HepG2 (cell line): ENCODE measurements at regions not wholly inside any gene's neighbourhood (a gene's known extent, or its start where the extent isn't known, plus 50 kb on each side); places are given as distances from the start of the nearest gene placed in this dataset.

Experiments
- ATAC-seq: fragments of 200-7000 bp; cut with Tn5 transposase; 3 replicates; pipeline ENCODE4 v1.9.1; 2020; ENCODE audit warnings: mild to moderate bottlenecking, moderate library complexity
- BruUV-seq: library from RNA; stranded (reverse); fragments of 400-500 nt; replicated peaks from 2 replicates; lab custom pipeline; 2021; lab: Mats Ljungman, UMichigan
- CTCF ChIA-PET: fragments of 300-600 bp; formaldehyde crosslinking; extraction: SDS; loops from one replicate; lab custom pipeline; 2021; ENCODE audit warnings: low total read pairs, inconsistent platforms, low intra/inter-chr PET ratio; lab: Yijun Ruan, JAX
- POLR2A ChIA-PET: fragments of 350-600 bp; sonication (Branson Sonifier 250); formaldehyde crosslinking; loops from one replicate; lab custom pipeline; 2020; ENCODE audit warnings: antibody characterized with exemption, inconsistent platforms; lab: Yijun Ruan, JAX
- DNase-seq: peaks from one replicate; pipeline ENCODE4 v3.0.0-alpha.2; 2015; ENCODE audit warnings: low spot score
- FAIRE-seq: peaks from 3 replicates; lab custom pipeline; 2011; peaks lifted over from hg19 to GRCh38; lab: Jason Lieb, UNC
- H2AFZ ChIP-seq: one replicate; pipeline ENCODE4 v1.6.1; 2011; ENCODE audit warnings: low read length, inconsistent platforms
- H3K27ac ChIP-seq: fragments of 300-600 bp; 3 replicates; pipeline ENCODE4 v1.8.0; 2011; ENCODE audit warnings: mixed run types, mild to moderate bottlenecking, mixed read lengths, low read length, inconsistent platforms; ENCODE audit not compliant: insufficient read depth; ENCODE audit errors: extremely low read length
- H3K27me3 ChIP-seq, 2 experiments: fragments of 200-600 bp in 1 of 2; 2 replicates in 1 of 2; 3 replicates in 1 of 2; pipeline versions ENCODE4 v1.6.0 to v1.8.0; 2011; ENCODE audit warnings: low read length in 2 of 2, mild to moderate bottlenecking in 2 of 2, moderate library complexity in 2 of 2, inconsistent platforms in 1 of 2; ENCODE audit not compliant: insufficient read depth in 2 of 2, control insufficient read depth in 1 of 2
- H3K36me3 ChIP-seq, 2 experiments: fragments of 200-600 bp in 1 of 2; replicated peaks in 1 of 2; 2 replicates in 1 of 2; 3 replicates in 1 of 2; pipeline versions ENCODE4 v1.5.1 to v1.8.0; 2011; ENCODE audit warnings: low read length in 2 of 2, inconsistent platforms in 1 of 2; ENCODE audit not compliant: insufficient read depth in 2 of 2, control insufficient read depth in 1 of 2
- H3K4me1 ChIP-seq: 2 replicates; pipeline ENCODE4 v1.5.1; 2012; ENCODE audit warnings: low read length, inconsistent platforms; ENCODE audit not compliant: insufficient read depth
- H3K4me2 ChIP-seq: 2 replicates; pipeline ENCODE4 v1.6.0; 2011; ENCODE audit warnings: low read depth, low read length, inconsistent platforms
- H3K4me3 ChIP-seq, 3 experiments: fragments of 200-600 bp in 1 of 3; sonication (generic), shearing (Covaris generic) in 1 of 3; replicated peaks in 1 of 3; 2 replicates each; pipeline ENCODE4 v1.5.1; 2011 to 2016; ENCODE audit warnings: low read length in 3 of 3, inconsistent platforms in 2 of 3, low read depth in 2 of 3, mild to moderate bottlenecking in 2 of 3, control low read depth in 1 of 3, mixed read lengths in 1 of 3; ENCODE audit not compliant: insufficient read depth in 1 of 3
- H3K79me2 ChIP-seq: one replicate; pipeline ENCODE4 v1.6.1; 2011; ENCODE audit warnings: low read length, inconsistent platforms; ENCODE audit not compliant: insufficient read depth
- H3K9ac ChIP-seq: 2 replicates; pipeline ENCODE4 v1.6.0; 2011; ENCODE audit warnings: mild to moderate bottlenecking, low read depth, low read length, inconsistent platforms; ENCODE audit not compliant: insufficient read depth
- H3K9me3 ChIP-seq: 2 replicates; pipeline ENCODE4 v1.5.1; 2012; ENCODE audit warnings: mild to moderate bottlenecking, low read length
- H4K20me1 ChIP-seq: 2 replicates; pipeline ENCODE4 v1.6.0; 2011; ENCODE audit warnings: inconsistent platforms, mild to moderate bottlenecking, low read length, moderate library complexity; ENCODE audit not compliant: insufficient read depth
- ATF3 ChIP-seq: sonication (generic); formaldehyde crosslinking; IDR thresholded peaks from 2 replicates; pipeline ENCODE4 v1.4.0; 2020; ENCODE audit warnings: missing genetic modification reagents
- DDIT3 ChIP-seq: sonication (generic); formaldehyde crosslinking; IDR thresholded peaks from 2 replicates; pipeline ENCODE4 v1.4.0; 2020; ENCODE audit warnings: mild to moderate bottlenecking, missing genetic modification reagents
- EEA1 ChIP-seq: sonication (generic); formaldehyde crosslinking; IDR thresholded peaks from 2 replicates; pipeline ENCODE4 v1.5.1; 2020; ENCODE audit warnings: mild to moderate bottlenecking, missing genetic modification reagents, borderline replicate concordance
- FOXO4 ChIP-seq: sonication (generic); formaldehyde crosslinking; conservative IDR thresholded peaks from 2 replicates; pipeline ENCODE4 v1.8.1; 2023; ENCODE audit warnings: missing genetic modification reagents
- GATAD1 ChIP-seq: IDR thresholded peaks from 2 replicates; pipeline ENCODE4 v1.6.1; 2016; ENCODE audit warnings: missing genetic modification reagents, missing compliant biosample characterization
- HES4 ChIP-seq: sonication (generic); formaldehyde crosslinking; IDR thresholded peaks from 2 replicates; pipeline ENCODE4 v1.9.0; 2021; ENCODE audit warnings: mild to moderate bottlenecking, missing genetic modification reagents, borderline replicate concordance
- MED8 ChIP-seq: sonication (generic); formaldehyde crosslinking; IDR thresholded peaks from 2 replicates; pipeline ENCODE4 v1.8.1; 2023; ENCODE audit warnings: mild to moderate bottlenecking, missing genetic modification reagents; ENCODE audit not compliant: insufficient replicate concordance
- SMC3 ChIP-seq: IDR thresholded peaks from 2 replicates; pipeline ENCODE4 v1.6.1; 2011; ENCODE audit warnings: low read length, improper control_type of control experiment
- TCF7 ChIP-seq: sonication (generic); IDR thresholded peaks from 2 replicates; pipeline ENCODE4 v1.6.1; 2016; ENCODE audit warnings: antibody characterized with exemption, low read depth
- THAP11 ChIP-seq: IDR thresholded peaks from 2 replicates; pipeline ENCODE4 v1.6.1; 2016; ENCODE audit warnings: missing biosample characterization, missing genetic modification reagents
- ZFP91 ChIP-seq: sonication (generic); formaldehyde crosslinking; IDR thresholded peaks from 2 replicates; pipeline ENCODE4 v1.9.0; 2022; ENCODE audit warnings: missing genetic modification reagents, mild to moderate bottlenecking, borderline replicate concordance
- ZMAT5 ChIP-seq: sonication (generic); formaldehyde crosslinking; IDR thresholded peaks from 2 replicates; pipeline ENCODE4 v1.5.0; 2020; ENCODE audit warnings: mild to moderate bottlenecking, low read depth, missing genetic modification reagents, borderline replicate concordance
- ZNF513 ChIP-seq: sonication (generic); formaldehyde crosslinking; conservative IDR thresholded peaks from 2 replicates; pipeline ENCODE4 v1.5.0; 2020; ENCODE audit warnings: missing genetic modification reagents
- WGBS: methylation state at CpG from one replicate; pipeline ENCODE4 v1.1.6; 2017; ENCODE audit warnings: low lambda C conversion rate; 5-methylcytosine and 5-hydroxymethylcytosine counted together
- in situ Hi-C: cut with HindIII; loops from 2 replicates; pipeline ENCODE4 v1.10.0; 2017; ENCODE audit warnings: low pct_unique_long_range_greater_than_20kb; ENCODE audit not compliant: extremely low pct_ligation_motif_present
- intact Hi-C: fragments of 100-400 bp; cut with micrococcal nuclease; formaldehyde crosslinking; loops from one replicate; pipeline ENCODE4 v1.10.0; 2022; ENCODE audit not compliant: unreplicated experiment

GRCh38 chr13:40386586-40386985 is 279.9 kb downstream of the FOXO1 start:
- no peaks in the 10 kb centered on the region for H3K9me3 ChIP-seq
- H4K20me1 ChIP-seq, result no peaks in the 10 kb centered on the region
- in situ Hi-C loops (no loop called here), intact Hi-C loops (no loop called here)
- no peak overlapping the region for H3K4me3 ChIP-seq
- H3K27ac ChIP-seq, result no peak overlapping the region
- peak; percentile 21 for FAIRE-seq
- H3K79me2 ChIP-seq, result no peaks in the 10 kb centered on the region
- H3K4me1 ChIP-seq, result peaks cover 75% of the 10 kb centered on the region
- ChIA-PET POLR2A (no interaction called here), CTCF (no interaction called here)
- no peak overlapping the region for H2AFZ ChIP-seq
- H3K4me2 ChIP-seq, result no peak overlapping the region
- H3K9ac ChIP-seq, result no peak overlapping the region
- no peak for TF ChIP-seq SMC3
- TF ChIP-seq FOXO4, result no peak
- no peaks in the 10 kb centered on the region for H3K27me3 ChIP-seq
- no TSS peak for BruUV-seq
- WGBS, result 45% methylated on average over 4 of the region's 4 CpGs
- no peaks in the 10 kb centered on the region for H3K36me3 ChIP-seq
- ATAC-seq, result no peak
- no peak for DNase-seq

GRCh38 chr13:40387775-40388174 is 278.7 kb downstream of the FOXO1 start:
- intact Hi-C loops, result no loop called here
- CTCF ChIA-PET, result no interaction called here
- WGBS, result 88% methylated on average over 6 of the region's 6 CpGs
- TF ChIP-seq GATAD1 (CRISPR knock-in tag) (no peak), DDIT3 (CRISPR knock-in tag) (no peak), ZMAT5 (CRISPR knock-in tag) (no peak), ZNF513 (no peak), ZFP91 (CRISPR knock-in tag) (no peak), EEA1 (CRISPR knock-in tag) (no peak), ATF3 (CRISPR knock-in tag) (no peak), MED8 (no peak), THAP11 (CRISPR knock-in tag) (no peak), HES4 (no peak), TCF7 (no peak)

More at GRCh38 chr13:40387775-40388174, 278.7 kb downstream of the FOXO1 start:
- no peak for ATAC-seq
- Histone ChIP-seq H3K4me1 (peaks cover 69% of the 10 kb centered on the region), H3K4me2 (no peak overlapping the region), H3K27ac (no peak overlapping the region), H3K79me2 (no peaks in the 10 kb centered on the region), H3K4me3 (no peak overlapping the region), H3K9ac (no peak overlapping the region), H4K20me1 (no peaks in the 10 kb centered on the region), H3K27me3 (no peaks in the 10 kb centered on the region), H3K9me3 (no peaks in the 10 kb centered on the region), H3K36me3 (no peaks in the 10 kb centered on the region), H2AFZ (no peak overlapping the region)
- BruUV-seq, result no TSS peak
- no peak for FAIRE-seq
- DNase-seq, result no peak
- POLR2A ChIA-PET, result no interaction called here
- in situ Hi-C loops, result no loop called here
